CD4-positive, alpha-beta T cell (primary cell): ENCODE measurements at regions not wholly inside any gene's neighbourhood (a gene's known extent, or its start where the extent isn't known, plus 50 kb on each side); places are given as distances from the start of the nearest gene placed in this dataset.
"Not testable (repeated sequence)": the region's sequence is repeated elsewhere in the genome, so short reads cannot be mapped to it uniquely, and the experiment has no call there.

Experiments used
- ATAC-seq: fragments of 200-7000 bp; cut with Tn5 transposase; one replicate; pipeline ENCODE4 v1.10.0; 2022; ENCODE audit warnings: mild to moderate bottlenecking; ENCODE audit not compliant: poor library complexity
- CTCF ChIA-PET: fragments of 350-600 bp; sonication (Branson Sonifier 250); formaldehyde crosslinking; loops from one replicate; lab custom pipeline; 2021; ENCODE audit warnings: antibody characterized with exemption, inconsistent platforms; lab: Charles Lee
- POLR2A ChIA-PET: fragments of 350-600 bp; sonication (Branson Sonifier 250); formaldehyde crosslinking; loops from one replicate; lab custom pipeline; 2021; ENCODE audit warnings: antibody characterized with exemption, inconsistent platforms; lab: Charles Lee
- DNase-seq, 14 experiments: peaks; one replicate each; pipeline ENCODE4 v3.0.0-alpha.2; 2013 to 2020; ENCODE audit warnings: mixed read lengths in 2 of 14
- H3K27ac ChIP-seq, 2 donors: one replicate each; pipeline versions ENCODE4 v1.5.1 to v1.7.0; 2013; ENCODE audit warnings: low read length in 2 of 2, low read depth in 1 of 2, mild to moderate bottlenecking in 1 of 2
- H3K27me3 ChIP-seq, 2 experiments: 1 replicate in 1 of 2; 2 replicates in 1 of 2; pipeline versions ENCODE4 v1.6.1 to v1.7.0; 2013; ENCODE audit warnings: low read length in 2 of 2, control low read depth in 1 of 2, mild to moderate bottlenecking in 1 of 2, moderate library complexity in 1 of 2; ENCODE audit not compliant: insufficient read depth in 2 of 2, control insufficient read depth in 1 of 2
- H3K36me3 ChIP-seq: one replicate; pipeline ENCODE4 v1.6.1; 2013; ENCODE audit warnings: low read length, control low read depth; ENCODE audit not compliant: insufficient read depth
- H3K4me1 ChIP-seq: one replicate; pipeline ENCODE4 v1.6.1; 2013; ENCODE audit warnings: low read length, control low read depth; ENCODE audit not compliant: insufficient read depth
- H3K4me3 ChIP-seq: one replicate; pipeline ENCODE4 v1.5.1; 2013; ENCODE audit warnings: mild to moderate bottlenecking, low read length, moderate library complexity
- H3K9me3 ChIP-seq, 2 experiments: 1 replicate in 1 of 2; 2 replicates in 1 of 2; pipeline versions ENCODE4 v1.6.1 to v1.7.0; 2013; ENCODE audit warnings: low read length in 2 of 2, mild to moderate bottlenecking in 2 of 2, control low read depth in 1 of 2, moderate library complexity in 1 of 2; ENCODE audit not compliant: control insufficient read depth in 1 of 2, insufficient read depth in 1 of 2
- H3K27ac Mint-ChIP-seq: one replicate; pipeline ENCODE4 v1.8.0; 2020; ENCODE audit warnings: mixed read lengths
- H3K27me3 Mint-ChIP-seq: one replicate; pipeline ENCODE4 v1.8.0; 2021; ENCODE audit warnings: mixed read lengths
- H3K36me3 Mint-ChIP-seq: one replicate; pipeline ENCODE4 v1.8.0; 2021; ENCODE audit warnings: low read depth, mixed read lengths
- H3K4me1 Mint-ChIP-seq: one replicate; pipeline ENCODE4 v1.8.0; 2021; ENCODE audit warnings: low read depth, mixed read lengths
- H3K4me3 Mint-ChIP-seq: one replicate; pipeline ENCODE4 v1.8.0; 2020; ENCODE audit warnings: mild to moderate bottlenecking, mixed read lengths
- H3K9me3 Mint-ChIP-seq: one replicate; pipeline ENCODE4 v1.8.0; 2020; ENCODE audit warnings: mixed read lengths
- intact Hi-C, 2 experiments: fragments of 100-400 bp; cut with DNase I in 1 of 2; cut with micrococcal nuclease in 1 of 2; formaldehyde crosslinking; loops; one replicate each; pipeline versions ENCODE4 v1.15.1 to v1.9.0; 2023 to 2025; cut with DNase I, micrococcal nuclease
- TF ChIP-seq, protein P1 (sequence below): fragments of 200-600 bp; IDR thresholded peaks from one replicate; pipeline ENCODE4 v1.8.0; 2022; ENCODE audit warnings: antibody characterized with exemption, mild to moderate bottlenecking

DNA sequence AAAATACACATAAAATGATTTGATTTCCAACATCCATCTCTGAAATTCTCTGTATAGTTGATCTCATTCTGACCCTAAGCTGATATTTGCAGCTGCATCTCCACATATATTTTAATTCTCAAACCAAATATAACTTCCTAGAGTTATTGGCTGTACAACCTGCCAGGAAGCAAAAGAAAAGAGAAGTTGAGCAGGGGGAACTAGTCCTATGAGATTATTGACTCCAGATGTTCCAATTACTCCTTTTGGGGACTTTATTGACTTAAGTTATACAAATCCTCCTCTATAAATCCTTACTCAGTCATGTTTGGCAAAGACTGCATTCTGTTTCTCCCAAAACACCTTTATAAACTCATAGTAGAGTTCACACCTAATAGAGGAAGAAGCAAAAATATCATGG lies 599.4 kb upstream of the ANKRD30A start:
- peaks cover 0 to 7% of the 10 kb centered on the region in 2 experiments for H3K9me3 ChIP-seq
- TF ChIP-seq, protein P1, sequence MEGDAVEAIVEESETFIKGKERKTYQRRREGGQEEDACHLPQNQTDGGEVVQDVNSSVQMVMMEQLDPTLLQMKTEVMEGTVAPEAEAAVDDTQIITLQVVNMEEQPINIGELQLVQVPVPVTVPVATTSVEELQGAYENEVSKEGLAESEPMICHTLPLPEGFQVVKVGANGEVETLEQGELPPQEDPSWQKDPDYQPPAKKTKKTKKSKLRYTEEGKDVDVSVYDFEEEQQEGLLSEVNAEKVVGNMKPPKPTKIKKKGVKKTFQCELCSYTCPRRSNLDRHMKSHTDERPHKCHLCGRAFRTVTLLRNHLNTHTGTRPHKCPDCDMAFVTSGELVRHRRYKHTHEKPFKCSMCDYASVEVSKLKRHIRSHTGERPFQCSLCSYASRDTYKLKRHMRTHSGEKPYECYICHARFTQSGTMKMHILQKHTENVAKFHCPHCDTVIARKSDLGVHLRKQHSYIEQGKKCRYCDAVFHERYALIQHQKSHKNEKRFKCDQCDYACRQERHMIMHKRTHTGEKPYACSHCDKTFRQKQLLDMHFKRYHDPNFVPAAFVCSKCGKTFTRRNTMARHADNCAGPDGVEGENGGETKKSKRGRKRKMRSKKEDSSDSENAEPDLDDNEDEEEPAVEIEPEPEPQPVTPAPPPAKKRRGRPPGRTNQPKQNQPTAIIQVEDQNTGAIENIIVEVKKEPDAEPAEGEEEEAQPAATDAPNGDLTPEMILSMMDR: no peak
- H3K36me3 ChIP-seq: no peaks in the 10 kb centered on the region
- no peaks in the 10 kb centered on the region for H3K27me3 ChIP-seq
- ChIA-PET POLR2A (no interaction called here), CTCF (no interaction called here)
- no peaks in the 10 kb centered on the region for H3K27me3 Mint-ChIP-seq
- H3K36me3 Mint-ChIP-seq: no peaks in the 10 kb centered on the region
- no peak overlapping the region for H3K27ac ChIP-seq
- ATAC-seq (no peak), DNase-seq (no peak)
- H3K4me3 Mint-ChIP-seq: no peak overlapping the region
- peaks cover 5% of the 10 kb centered on the region for H3K9me3 Mint-ChIP-seq
- H3K27ac Mint-ChIP-seq: no peak overlapping the region
- H3K4me3 ChIP-seq: no peak overlapping the region
- no peaks in the 10 kb centered on the region for H3K4me1 ChIP-seq
- no peaks in the 10 kb centered on the region for H3K4me1 Mint-ChIP-seq
- intact Hi-C loops: no loop called here

DNA sequence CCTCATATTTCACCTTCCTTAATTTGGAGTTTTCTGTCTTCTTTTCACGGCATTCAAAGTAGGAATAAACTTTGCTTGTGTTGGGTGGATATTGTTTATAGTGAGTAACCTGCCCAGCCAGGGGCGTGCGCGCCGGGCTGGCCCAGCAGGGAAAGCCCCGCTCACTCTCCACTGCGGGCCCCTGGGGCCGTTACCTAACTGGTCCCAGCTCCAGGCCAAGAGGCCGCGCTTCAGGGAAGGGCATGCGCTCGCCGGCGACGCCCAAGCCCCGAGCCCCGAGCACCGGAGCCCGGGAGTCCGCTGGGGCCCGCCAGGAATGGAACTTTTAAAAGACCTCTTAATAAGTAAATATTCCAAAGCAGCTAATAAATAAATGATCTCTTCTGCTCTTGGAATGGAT lies 601.3 kb upstream of the ANKRD30A start:
- H3K4me1 ChIP-seq, H3K9me3 ChIP-seq, H3K27ac ChIP-seq, intact Hi-C loops, H3K27me3 ChIP-seq, DNase-seq, H3K4me3 Mint-ChIP-seq, H3K9me3 Mint-ChIP-seq, H3K27ac Mint-ChIP-seq, H3K36me3 Mint-ChIP-seq, H3K4me3 ChIP-seq, CTCF ChIA-PET, POLR2A ChIA-PET, H3K27me3 Mint-ChIP-seq, H3K36me3 ChIP-seq, H3K4me1 Mint-ChIP-seq, ATAC-seq: not testable (repeated sequence)

DNA sequence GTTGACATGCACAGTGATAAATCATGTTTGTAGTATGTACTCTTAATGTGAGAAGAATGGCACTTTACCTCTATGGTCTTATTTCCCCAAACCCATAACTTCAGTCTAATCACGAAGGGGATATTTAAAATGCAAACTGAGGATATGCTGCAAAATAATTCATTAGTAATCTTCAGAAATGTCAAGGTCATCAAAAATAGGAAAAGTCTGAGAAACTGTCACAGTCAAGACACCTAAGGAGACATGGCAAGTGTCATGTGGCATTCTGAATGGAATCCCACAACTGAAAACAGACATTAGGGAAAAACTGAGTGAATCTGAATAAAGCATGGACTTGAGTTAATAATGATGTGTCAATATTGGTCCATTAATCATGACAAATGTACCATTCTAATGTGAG lies 605.5 kb upstream of the ANKRD30A start:
- intact Hi-C loops: no loop called here
- CTCF ChIA-PET: no interaction called here

DNA sequence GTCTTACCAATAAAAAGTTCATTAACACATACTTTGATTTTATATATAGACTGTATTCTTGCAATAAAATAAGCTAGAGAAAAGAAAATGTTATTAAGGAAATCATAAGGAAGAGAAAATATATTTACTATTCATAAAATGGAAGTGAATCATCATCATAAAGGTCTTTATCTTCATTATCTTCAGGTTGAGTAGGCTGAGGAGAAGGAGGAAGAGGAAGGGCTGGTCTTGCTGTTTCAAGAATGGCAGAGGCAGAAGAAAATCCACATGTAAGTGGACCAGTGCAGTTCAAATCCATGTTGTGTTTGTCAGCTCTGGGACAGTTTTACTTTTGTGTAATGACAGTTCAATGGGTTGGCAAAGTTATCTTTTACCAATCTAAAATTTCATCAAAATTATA lies 609.1 kb upstream of the ANKRD30A start:
- Mint-ChIP-seq H3K4me1 (no peaks in the 10 kb centered on the region), H3K9me3 (peaks cover 3% of the 10 kb centered on the region), H3K27me3 (no peaks in the 10 kb centered on the region), H3K27ac (no peak overlapping the region), H3K36me3 (no peaks in the 10 kb centered on the region), H3K4me3 (no peak overlapping the region)
- Histone ChIP-seq H3K4me3 (no peak overlapping the region), H3K27me3 (no peaks in the 10 kb centered on the region), H3K4me1 (no peaks in the 10 kb centered on the region), H3K27ac (no peak overlapping the region), H3K9me3 (peaks cover 0 to 3% of the 10 kb centered on the region in 2 experiments), H3K36me3 (no peaks in the 10 kb centered on the region)
- DNase-seq: no peak
- TF ChIP-seq, protein P1: no peak
- CTCF ChIA-PET: no interaction called here
- no peak for ATAC-seq
- intact Hi-C loops: no loop called here
- POLR2A ChIA-PET: no interaction called here

More for the DNA sequence above, 605.5 kb upstream of the ANKRD30A start:
- Mint-ChIP-seq H3K4me1 (no peaks in the 10 kb centered on the region), H3K36me3 (no peaks in the 10 kb centered on the region), H3K27me3 (no peaks in the 10 kb centered on the region), H3K27ac (no peak overlapping the region), H3K4me3 (no peak overlapping the region), H3K9me3 (peaks cover 2% of the 10 kb centered on the region)
- H3K4me1 ChIP-seq: no peaks in the 10 kb centered on the region
- H3K36me3 ChIP-seq: no peaks in the 10 kb centered on the region
- TF ChIP-seq, protein P1: no peak
- H3K27me3 ChIP-seq: no peaks in the 10 kb centered on the region
- no peak overlapping the region for H3K27ac ChIP-seq
- DNase-seq (no peak), ATAC-seq (no peak)
- H3K4me3 ChIP-seq: no peak overlapping the region
- POLR2A ChIA-PET: no interaction called here
- peaks cover 0 to 4% of the 10 kb centered on the region in 2 experiments for H3K9me3 ChIP-seq
